ENCODE measurements at regions not wholly inside any gene's neighbourhood (a gene's known extent, or its start where the extent isn't known, plus 50 kb on each side); places are given as distances from the start of the nearest gene placed in this dataset.
"Not testable (repeated sequence)": the region's sequence is repeated elsewhere in the genome, so short reads cannot be mapped to it uniquely, and the experiment has no call there.

- not testable (repeated sequence) for H3K27me3 Mint-ChIP-seq (ENCODE audit: low read depth); H3K27ac Mint-ChIP-seq; DNase-seq (ENCODE audit: low spot score); H3K9me3 Mint-ChIP-seq; H3K4me3 Mint-ChIP-seq (ENCODE audit: low read depth); H3K36me3 Mint-ChIP-seq (ENCODE audit: low read depth)
- H3K4me1 Mint-ChIP-seq (ENCODE audit: low read depth), result peaks cover 16% of the 10 kb centered on the region
- intact Hi-C loops (cut with micrococcal nuclease), result loop anchor here (1.0 to 5.0 kb wide), 2 partner anchors 33 to 554 kb away; no protein-coding TSS in a partner anchor
Measured at GRCh38 chr1:173330952-173331548, 123.9 kb upstream of the TNFSF4 start.

GRCh38 chr1:173332026-173332425 lies 124.9 kb upstream of the TNFSF4 start:
- Mint-ChIP-seq H3K27me3 (ENCODE audit: low read depth) (no peaks in the 10 kb centered on the region), H3K27ac (no peak overlapping the region), H3K4me1 (ENCODE audit: low read depth) (peaks cover 16% of the 10 kb centered on the region), H3K4me3 (ENCODE audit: low read depth) (no peak overlapping the region), H3K9me3 (no peaks in the 10 kb centered on the region), H3K36me3 (ENCODE audit: low read depth) (no peaks in the 10 kb centered on the region)
- no peak for DNase-seq (ENCODE audit: low spot score)
- intact Hi-C loops (cut with micrococcal nuclease), result loop anchor here (5.0 kb wide), 1 partner anchor 555 kb away; no protein-coding TSS in a partner anchor

- no peak overlapping the region for H3K27ac Mint-ChIP-seq
- no peak overlapping the region for H3K4me3 Mint-ChIP-seq (ENCODE audit: low read depth)
Measured at GRCh38 chr1:173333581-173333980, 126.5 kb upstream of the TNFSF4 start.

GRCh38 chr1:173337126-173337525 lies 130.0 kb upstream of the TNFSF4 start:
- intact Hi-C loops (cut with micrococcal nuclease), result no loop called here
- no peak overlapping the region for H3K4me3 Mint-ChIP-seq (ENCODE audit: low read depth)
- H3K4me1 Mint-ChIP-seq (ENCODE audit: low read depth), result peaks cover 7% of the 10 kb centered on the region
- no peaks in the 10 kb centered on the region for H3K36me3 Mint-ChIP-seq (ENCODE audit: low read depth)
- no peaks in the 10 kb centered on the region for H3K27me3 Mint-ChIP-seq (ENCODE audit: low read depth)
- no peak for DNase-seq (ENCODE audit: low spot score)
- H3K27ac Mint-ChIP-seq, result no peak overlapping the region
- no peaks in the 10 kb centered on the region for H3K9me3 Mint-ChIP-seq

More at GRCh38 chr1:173333581-173333980, 126.5 kb upstream of the TNFSF4 start:
- intact Hi-C loops (cut with micrococcal nuclease), result loop anchor here (5.0 kb wide), 1 partner anchor 556 kb away; no protein-coding TSS in a partner anchor
- no peaks in the 10 kb centered on the region for H3K9me3 Mint-ChIP-seq
- peaks cover 16% of the 10 kb centered on the region for H3K4me1 Mint-ChIP-seq (ENCODE audit: low read depth)
- H3K36me3 Mint-ChIP-seq (ENCODE audit: low read depth), result no peaks in the 10 kb centered on the region
- no peak for DNase-seq (ENCODE audit: low spot score)
- no peaks in the 10 kb centered on the region for H3K27me3 Mint-ChIP-seq (ENCODE audit: low read depth)

- no peaks in the 10 kb centered on the region for H3K36me3 Mint-ChIP-seq (ENCODE audit: low read depth)
- intact Hi-C loops (cut with micrococcal nuclease), result no loop called here
- no peak overlapping the region for H3K4me3 Mint-ChIP-seq (ENCODE audit: low read depth)
- no peak overlapping the region for H3K27ac Mint-ChIP-seq
- peaks cover 2% of the 10 kb centered on the region for H3K27me3 Mint-ChIP-seq (ENCODE audit: low read depth)
- no peaks in the 10 kb centered on the region for H3K9me3 Mint-ChIP-seq
- H3K4me1 Mint-ChIP-seq (ENCODE audit: low read depth), result no peaks in the 10 kb centered on the region
- DNase-seq (ENCODE audit: low spot score), result no peak
Measured at GRCh38 chr1:173341307-173341706, 134.2 kb upstream of the TNFSF4 start.

- no peaks in the 10 kb centered on the region for H3K4me1 Mint-ChIP-seq (ENCODE audit: low read depth)
- DNase-seq (ENCODE audit: low spot score), result no peak
- no peaks in the 10 kb centered on the region for H3K9me3 Mint-ChIP-seq
- no peak overlapping the region for H3K27ac Mint-ChIP-seq
- H3K36me3 Mint-ChIP-seq (ENCODE audit: low read depth), result no peaks in the 10 kb centered on the region
- no peak overlapping the region for H3K4me3 Mint-ChIP-seq (ENCODE audit: low read depth)
- intact Hi-C loops (cut with micrococcal nuclease), result no loop called here
- H3K27me3 Mint-ChIP-seq (ENCODE audit: low read depth), result peaks cover 2% of the 10 kb centered on the region
Measured at GRCh38 chr1:173341971-173342370, 134.8 kb upstream of the TNFSF4 start.

- intact Hi-C loops (cut with micrococcal nuclease), result no loop called here
- H3K27ac Mint-ChIP-seq, result no peak overlapping the region
- no peaks in the 10 kb centered on the region for H3K36me3 Mint-ChIP-seq (ENCODE audit: low read depth)
- DNase-seq (ENCODE audit: low spot score), result no peak
- no peaks in the 10 kb centered on the region for H3K9me3 Mint-ChIP-seq
- H3K4me1 Mint-ChIP-seq (ENCODE audit: low read depth), result no peaks in the 10 kb centered on the region
- no peak overlapping the region for H3K4me3 Mint-ChIP-seq (ENCODE audit: low read depth)
- peaks cover 2% of the 10 kb centered on the region for H3K27me3 Mint-ChIP-seq (ENCODE audit: low read depth)
Measured at GRCh38 chr1:173342736-173343135, 134.4 kb upstream of the PRDX6 start.

GRCh38 chr1:173344034-173344743 lies 132.9 kb upstream of the PRDX6 start:
- no peaks in the 10 kb centered on the region for H3K9me3 Mint-ChIP-seq
- intact Hi-C loops (cut with micrococcal nuclease), result no loop called here
- H3K4me1 Mint-ChIP-seq (ENCODE audit: low read depth), result no peaks in the 10 kb centered on the region
- H3K27me3 Mint-ChIP-seq (ENCODE audit: low read depth), result peaks cover 2% of the 10 kb centered on the region
- H3K4me3 Mint-ChIP-seq (ENCODE audit: low read depth), result no peak overlapping the region
- no peaks in the 10 kb centered on the region for H3K36me3 Mint-ChIP-seq (ENCODE audit: low read depth)
- H3K27ac Mint-ChIP-seq, result no peak overlapping the region
- no peak for DNase-seq (ENCODE audit: low spot score)

GRCh38 chr1:173347282-173347818 lies 129.8 kb upstream of the PRDX6 start:
- no peaks in the 10 kb centered on the region for H3K4me1 Mint-ChIP-seq (ENCODE audit: low read depth)
- intact Hi-C loops (cut with micrococcal nuclease), result no loop called here
- H3K36me3 Mint-ChIP-seq (ENCODE audit: low read depth), result peaks cover 2% of the 10 kb centered on the region
- peaks cover 2% of the 10 kb centered on the region for H3K27me3 Mint-ChIP-seq (ENCODE audit: low read depth)
- no peak overlapping the region for H3K4me3 Mint-ChIP-seq (ENCODE audit: low read depth)
- no peak for DNase-seq (ENCODE audit: low spot score)
- no peak overlapping the region for H3K27ac Mint-ChIP-seq
- peaks cover 9% of the 10 kb centered on the region for H3K9me3 Mint-ChIP-seq

GRCh38 chr1:173352635-173353034 lies 124.5 kb upstream of the PRDX6 start:
- H3K9me3 Mint-ChIP-seq, result peaks cover 24% of the 10 kb centered on the region
- H3K27ac Mint-ChIP-seq; H3K4me3 Mint-ChIP-seq (ENCODE audit: low read depth); H3K36me3 Mint-ChIP-seq (ENCODE audit: low read depth); intact Hi-C loops (cut with micrococcal nuclease); DNase-seq (ENCODE audit: low spot score); H3K27me3 Mint-ChIP-seq (ENCODE audit: low read depth): not testable (repeated sequence)
- peaks cover 16% of the 10 kb centered on the region for H3K4me1 Mint-ChIP-seq (ENCODE audit: low read depth)

GRCh38 chr1:173353350-173353749 lies 123.8 kb upstream of the PRDX6 start:
- H3K4me1 Mint-ChIP-seq (ENCODE audit: low read depth), result peaks cover 16% of the 10 kb centered on the region
- H3K9me3 Mint-ChIP-seq, result peaks cover 24% of the 10 kb centered on the region
- no peak overlapping the region for H3K4me3 Mint-ChIP-seq (ENCODE audit: low read depth)
- no peak overlapping the region for H3K27ac Mint-ChIP-seq
- intact Hi-C loops (cut with micrococcal nuclease), result no loop called here
- peaks cover 4% of the 10 kb centered on the region for H3K27me3 Mint-ChIP-seq (ENCODE audit: low read depth)
- H3K36me3 Mint-ChIP-seq (ENCODE audit: low read depth), result peaks cover 2% of the 10 kb centered on the region
- DNase-seq (ENCODE audit: low spot score), result no peak

GRCh38 chr1:173354937-173355280 lies 122.2 kb upstream of the PRDX6 start:
- no peak overlapping the region for H3K4me3 Mint-ChIP-seq (ENCODE audit: low read depth)
- H3K27ac Mint-ChIP-seq, result no peak overlapping the region
- no peak for DNase-seq (ENCODE audit: low spot score)
- peaks cover 16% of the 10 kb centered on the region for H3K4me1 Mint-ChIP-seq (ENCODE audit: low read depth)
- H3K9me3 Mint-ChIP-seq, result peaks cover 24% of the 10 kb centered on the region
- intact Hi-C loops (cut with micrococcal nuclease), result no loop called here
- peaks cover 12% of the 10 kb centered on the region for H3K27me3 Mint-ChIP-seq (ENCODE audit: low read depth)
- H3K36me3 Mint-ChIP-seq (ENCODE audit: low read depth), result peaks cover 2% of the 10 kb centered on the region

- Mint-ChIP-seq H3K9me3 (peaks cover 24% of the 10 kb centered on the region), H3K27ac (no peak overlapping the region), H3K27me3 (ENCODE audit: low read depth) (peaks cover 14% of the 10 kb centered on the region), H3K36me3 (ENCODE audit: low read depth) (peaks cover 2% of the 10 kb centered on the region), H3K4me1 (ENCODE audit: low read depth) (peaks cover 16% of the 10 kb centered on the region), H3K4me3 (ENCODE audit: low read depth) (no peak overlapping the region)
- intact Hi-C loops (cut with micrococcal nuclease), result no loop called here
- DNase-seq (ENCODE audit: low spot score), result no peak
Measured at GRCh38 chr1:173355281-173356031, 121.7 kb upstream of the PRDX6 start.

All from activated T-helper 2 cell treated with anti-CD3 and anti-CD28 coated beads, Interferon-gamma antibody, Interleukin-2, Interleukin-4, amounts not matched to agents 10 μg/mL and 5 μg/mL and 100 μg/mL, durations not matched to agents 14 hours and 24 hours and 36 hours (primary cell).